CD14-positive monocyte (primary cell): ENCODE measurements at regions not wholly inside any gene's neighbourhood (a gene's known extent, or its start where the extent isn't known, plus 50 kb on each side); places are given as distances from the start of the nearest gene placed in this dataset.

Experiments used
- DNase-seq, 3 donors: peaks; one replicate each; pipeline ENCODE4 v3.0.0-alpha.2; 2011 to 2022
- H2AFZ ChIP-seq: 2 replicates; pipeline ENCODE4 v1.6.0; 2012; ENCODE audit warnings: mild to moderate bottlenecking, low read depth, low read length, inconsistent platforms; ENCODE audit not compliant: insufficient read depth, poor library complexity, severe bottlenecking
- H3K27ac ChIP-seq, 2 donors: 1 replicate in 1 of 2; 2 replicates in 1 of 2; pipeline ENCODE4 v1.5.1; 2012 to 2013; ENCODE audit warnings: low read length in 2 of 2, control low read depth in 1 of 2, inconsistent platforms in 1 of 2, low read depth in 1 of 2, mild to moderate bottlenecking in 1 of 2
- H3K27me3 ChIP-seq, 2 donors: one replicate each; pipeline versions ENCODE4 v1.6.0 to v1.6.1; 2011 to 2013; ENCODE audit warnings: low read length in 2 of 2; ENCODE audit not compliant: control insufficient read depth in 2 of 2, insufficient read depth in 2 of 2
- H3K36me3 ChIP-seq, 2 donors: replicated peaks in 1 of 2; 1 replicate in 1 of 2; 2 replicates in 1 of 2; pipeline versions ENCODE4 v1.5.1 to v1.6.1; 2012 to 2013; ENCODE audit warnings: low read length in 2 of 2, control low read depth in 1 of 2, inconsistent platforms in 1 of 2, mild to moderate bottlenecking in 1 of 2; ENCODE audit not compliant: insufficient read depth in 2 of 2, control insufficient read depth in 1 of 2
- H3K4me1 ChIP-seq, 2 donors: 1 replicate in 1 of 2; 2 replicates in 1 of 2; pipeline versions ENCODE4 v1.5.1 to v1.6.1; 2012 to 2013; ENCODE audit warnings: low read length in 2 of 2, control low read depth in 1 of 2, inconsistent platforms in 1 of 2, mild to moderate bottlenecking in 1 of 2, moderate library complexity in 1 of 2; ENCODE audit not compliant: insufficient read depth in 2 of 2, control insufficient read depth in 1 of 2
- H3K4me2 ChIP-seq: replicated peaks from 2 replicates; pipeline ENCODE3; 2012; ENCODE audit warnings: low read length, moderate library complexity, mild to moderate bottlenecking; ENCODE audit not compliant: poor library complexity, severe bottlenecking; ENCODE audit errors: extremely low read depth
- H3K4me3 ChIP-seq, 3 experiments: fragments of 200-600 bp in 1 of 3; sonication (generic) in 1 of 3; replicated peaks in 1 of 3; 1 replicate in 2 of 3; 2 replicates in 1 of 3; pipeline ENCODE4 v1.5.1; 2011 to 2013; ENCODE audit warnings: low read length in 3 of 3, mild to moderate bottlenecking in 3 of 3, control low read depth in 2 of 3, low read depth in 2 of 3, inconsistent platforms in 1 of 3, moderate library complexity in 1 of 3
- H3K79me2 ChIP-seq: 2 replicates; pipeline ENCODE4 v1.6.0; 2012; ENCODE audit warnings: mild to moderate bottlenecking, control low read depth, inconsistent platforms, low read length, moderate library complexity; ENCODE audit not compliant: insufficient read depth
- H3K9ac ChIP-seq: 2 replicates; pipeline ENCODE4 v1.6.0; 2017; ENCODE audit warnings: low read length, mild to moderate bottlenecking; ENCODE audit not compliant: insufficient read depth, poor library complexity, severe bottlenecking
- H3K9me3 ChIP-seq, 2 donors: replicated peaks in 1 of 2; 1 replicate in 1 of 2; 2 replicates in 1 of 2; pipeline versions ENCODE4 v1.5.1 to v1.6.1; 2012 to 2013; ENCODE audit warnings: low read length in 2 of 2, control low read depth in 1 of 2; ENCODE audit not compliant: control insufficient read depth in 1 of 2, insufficient read depth in 1 of 2
- H4K20me1 ChIP-seq: 2 replicates; pipeline ENCODE4 v1.6.0; 2012; ENCODE audit warnings: mild to moderate bottlenecking, low read length, control low read depth, moderate library complexity; ENCODE audit not compliant: insufficient read depth
- H3K27ac Mint-ChIP-seq, 7 donors: one replicate each; pipeline ENCODE4 v1.8.0; 2020; ENCODE audit warnings: mild to moderate bottlenecking in 7 of 7, mixed read lengths in 7 of 7, moderate library complexity in 6 of 7, inconsistent platforms in 2 of 7
- H3K27me3 Mint-ChIP-seq, 3 donors: one replicate each; pipeline ENCODE4 v1.8.0; 2021 to 2022; ENCODE audit warnings: low read depth in 3 of 3, mild to moderate bottlenecking in 3 of 3, mixed read lengths in 3 of 3, moderate library complexity in 3 of 3, inconsistent platforms in 1 of 3
- H3K36me3 Mint-ChIP-seq, 2 donors: one replicate each; pipeline ENCODE4 v1.8.0; 2020; ENCODE audit warnings: mixed read lengths in 2 of 2, inconsistent platforms in 1 of 2, mild to moderate bottlenecking in 1 of 2
- H3K4me1 Mint-ChIP-seq: one replicate; pipeline ENCODE4 v1.8.0; 2020; ENCODE audit warnings: mild to moderate bottlenecking, mixed read lengths
- H3K4me3 Mint-ChIP-seq, 2 donors: one replicate each; pipeline ENCODE4 v1.8.0; 2020; ENCODE audit warnings: mild to moderate bottlenecking in 2 of 2, mixed read lengths in 2 of 2, moderate library complexity in 1 of 2
- H3K9me3 Mint-ChIP-seq, 7 donors: one replicate each; pipeline ENCODE4 v1.8.0; 2020 to 2022; ENCODE audit warnings: mixed read lengths in 7 of 7, mild to moderate bottlenecking in 6 of 7, moderate library complexity in 6 of 7, inconsistent platforms in 2 of 7
- CTCF ChIP-seq: fragments of 200-600 bp; IDR thresholded peaks from one replicate; pipeline ENCODE4 v1.8.0; 2022; ENCODE audit warnings: antibody characterized with exemption, mild to moderate bottlenecking
- WGBS: methylation state at CpG from one replicate; pipeline ENCODE4 v1.1.5; 2013; ENCODE audit warnings: missing lambda C conversion rate; ENCODE audit not compliant: insufficient coverage; 5-methylcytosine and 5-hydroxymethylcytosine counted together
- intact Hi-C, 2 donors: fragments of 100-400 bp; cut with micrococcal nuclease; formaldehyde crosslinking; loops; one replicate each; pipeline versions ENCODE4 v1.15.0 to v1.15.1; 2023

DNA sequence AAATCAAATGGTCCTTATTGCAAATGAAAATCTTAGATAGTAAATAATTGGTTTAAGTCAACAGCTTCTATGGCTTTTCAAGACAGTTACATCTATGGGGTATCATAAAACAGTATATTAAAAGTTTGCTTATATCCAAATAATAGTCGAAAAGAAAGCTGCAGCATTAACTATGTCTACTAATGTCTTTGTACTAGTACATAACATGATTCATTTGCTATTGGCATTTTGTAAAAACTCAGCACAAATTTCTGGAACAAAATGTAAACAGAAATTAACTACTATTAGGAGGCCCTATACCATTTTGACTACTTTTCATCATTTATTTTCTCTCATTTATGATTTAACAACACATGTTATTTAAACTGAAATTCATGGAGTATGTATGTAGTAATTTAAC lies 1435.2 kb upstream of the PRR20A start:
- H3K4me1 ChIP-seq = no peaks in the 10 kb centered on the region
- H3K9ac ChIP-seq = no peak overlapping the region
- no peaks in the 10 kb centered on the region for H3K36me3 Mint-ChIP-seq
- H3K27me3 Mint-ChIP-seq = no peaks in the 10 kb centered on the region
- no CpG with 5 or more reads among the region's 1 CpG for WGBS
- no peak overlapping the region for H3K4me3 ChIP-seq
- intact Hi-C loops = no loop called here
- H3K36me3 ChIP-seq = no peaks in the 10 kb centered on the region
- H3K4me3 Mint-ChIP-seq = no peak overlapping the region
- peaks cover 0 to 6% (median 0%) of the 10 kb centered on the region in 7 donors for H3K9me3 Mint-ChIP-seq
- no peak overlapping the region for H3K27ac ChIP-seq
- no peaks in the 10 kb centered on the region for H3K27me3 ChIP-seq
- H3K9me3 ChIP-seq = peaks cover 0 to 4% of the 10 kb centered on the region in 2 donors
- H3K27ac Mint-ChIP-seq = no peak overlapping the region
- H3K4me2 ChIP-seq = no peak overlapping the region
- no peaks in the 10 kb centered on the region for H4K20me1 ChIP-seq
- H2AFZ ChIP-seq = no peak overlapping the region
- H3K4me1 Mint-ChIP-seq = no peaks in the 10 kb centered on the region
- no peak for TF ChIP-seq CTCF
- no peaks in the 10 kb centered on the region for H3K79me2 ChIP-seq
- DNase-seq = no peak

GRCh38 chr13:55705971-55706370 lies 1434.7 kb upstream of the PRR20A start:
- no peak for DNase-seq
- Histone ChIP-seq H3K79me2 (no peaks in the 10 kb centered on the region), H2AFZ (no peak overlapping the region), H3K27ac (no peak overlapping the region), H3K4me1 (no peaks in the 10 kb centered on the region), H3K4me2 (no peak overlapping the region), H3K9ac (no peak overlapping the region), H3K27me3 (no peaks in the 10 kb centered on the region), H3K36me3 (no peaks in the 10 kb centered on the region), H4K20me1 (no peaks in the 10 kb centered on the region), H3K9me3 (peaks cover 0 to 4% of the 10 kb centered on the region in 2 donors), H3K4me3 (no peak overlapping the region)
- TF ChIP-seq CTCF = no peak
- no peaks in the 10 kb centered on the region for H3K27me3 Mint-ChIP-seq
- WGBS = no CpG with 5 or more reads among the region's 3 CpGs
- peaks cover 0 to 6% (median 0%) of the 10 kb centered on the region in 7 donors for H3K9me3 Mint-ChIP-seq
- H3K27ac Mint-ChIP-seq = no peak overlapping the region
- H3K4me3 Mint-ChIP-seq = no peak overlapping the region
- no peaks in the 10 kb centered on the region for H3K4me1 Mint-ChIP-seq
- no peaks in the 10 kb centered on the region for H3K36me3 Mint-ChIP-seq
- intact Hi-C loops = no loop called here
